ENCODE measurements at regions not wholly inside any gene's neighbourhood (a gene's known extent, or its start where the extent isn't known, plus 50 kb on each side); places are given as distances from the start of the nearest gene placed in this dataset.
"Not testable (repeated sequence)": the region's sequence is repeated elsewhere in the genome, so short reads cannot be mapped to it uniquely, and the experiment has no call there.

- Histone ChIP-seq H4K20me1 (no peaks in the 10 kb centered on the region), H3K9me3 (no peaks in the 10 kb centered on the region), H3K4me1 (peaks cover 7% of the 10 kb centered on the region), H3K27ac (no peak overlapping the region), H3K9ac (no peak overlapping the region; the same call in 1 of the 2 replicates), H3K4me3 (no peak overlapping the region), H3K27me3 (no peaks in the 10 kb centered on the region), H3K36me3 (no peaks in the 10 kb centered on the region), H3K4me2 (peak overlapping the region; percentile 27)
- no peak for TF ChIP-seq Cebpa-rat (IDR thresholded peaks at IDR 0.05)
Measured at GRCh38 chr7:130789436-130789835, 55.4 kb upstream of the KLF14 start.

GRCh38 chr7:130791746-130792145 is 57.7 kb upstream of the KLF14 start:
- Histone ChIP-seq H3K36me3 (no peaks in the 10 kb centered on the region), H3K4me3 (no peak overlapping the region), H3K27ac (no peak overlapping the region), H3K4me2 (no peak overlapping the region), H3K4me1 (peaks cover 7% of the 10 kb centered on the region), H3K9ac (no peak overlapping the region), H3K9me3 (no peaks in the 10 kb centered on the region), H3K27me3 (no peaks in the 10 kb centered on the region), H4K20me1 (no peaks in the 10 kb centered on the region)
- TF ChIP-seq Cebpa-rat (IDR thresholded peaks at IDR 0.05) = no peak

- H4K20me1 ChIP-seq = no peaks in the 10 kb centered on the region
- H3K4me3 ChIP-seq = no peak overlapping the region
- no peak overlapping the region for H3K4me2 ChIP-seq
- no peak overlapping the region for H3K27ac ChIP-seq
- H3K4me1 ChIP-seq = peaks cover 7% of the 10 kb centered on the region
- H3K9ac ChIP-seq = no peak overlapping the region
- H3K27me3 ChIP-seq = no peaks in the 10 kb centered on the region
- H3K36me3 ChIP-seq = no peaks in the 10 kb centered on the region
- H3K9me3 ChIP-seq = 0 out of 2 replicates have a peak, but pooled peaks cover 6% of the 10 kb centered on the region
- TF ChIP-seq Cebpa-rat (IDR thresholded peaks at IDR 0.05) = no peak
Measured at GRCh38 chr7:130793855-130794618, 60.0 kb upstream of the KLF14 start.

- Histone ChIP-seq H3K27ac (no peak overlapping the region), H3K4me3 (no peak overlapping the region)
Measured at GRCh38 chr7:130794619-130794922, 60.6 kb upstream of the KLF14 start.

GRCh38 chr7:130796425-130796824 is 62.4 kb upstream of the KLF14 start:
- not testable (repeated sequence) for H3K9ac ChIP-seq, H3K4me2 ChIP-seq, H3K4me3 ChIP-seq, H3K36me3 ChIP-seq, H4K20me1 ChIP-seq, H3K27me3 ChIP-seq, H3K9me3 ChIP-seq, H3K4me1 ChIP-seq, H3K27ac ChIP-seq

More at GRCh38 chr7:130794619-130794922, 60.6 kb upstream of the KLF14 start:
- TF ChIP-seq Cebpa-rat (IDR thresholded peaks at IDR 0.05) = no peak
- no peaks in the 10 kb centered on the region for H4K20me1 ChIP-seq
- H3K36me3 ChIP-seq = no peaks in the 10 kb centered on the region
- H3K4me2 ChIP-seq = no peak overlapping the region
- H3K4me1 ChIP-seq = peaks cover 2% of the 10 kb centered on the region
- H3K9ac ChIP-seq = no peak overlapping the region
- H3K27me3 ChIP-seq = no peaks in the 10 kb centered on the region
- H3K9me3 ChIP-seq = 0 out of 2 replicates have a peak, but pooled peaks cover 6% of the 10 kb centered on the region

GRCh38 chr7:130803127-130803526 is 69.1 kb upstream of the KLF14 start:
- H3K4me3 ChIP-seq = no peak overlapping the region
- H3K4me2 ChIP-seq = no peak overlapping the region
- H3K9ac ChIP-seq = no peak overlapping the region
- no peaks in the 10 kb centered on the region for H3K9me3 ChIP-seq
- no peaks in the 10 kb centered on the region for H3K4me1 ChIP-seq
- H3K36me3 ChIP-seq = no peaks in the 10 kb centered on the region
- no peak overlapping the region for H3K27ac ChIP-seq
- H3K27me3 ChIP-seq = no peaks in the 10 kb centered on the region
- TF ChIP-seq Cebpa-rat (IDR thresholded peaks at IDR 0.05) = no peak
- no peaks in the 10 kb centered on the region for H4K20me1 ChIP-seq

GRCh38 chr7:130804220-130804619 is 70.2 kb upstream of the KLF14 start:
- H3K9me3 ChIP-seq = no peaks in the 10 kb centered on the region
- H3K4me1 ChIP-seq = no peaks in the 10 kb centered on the region
- no peak overlapping the region for H3K4me3 ChIP-seq
- TF ChIP-seq Cebpa-rat (IDR thresholded peaks at IDR 0.05) = no peak
- H3K9ac ChIP-seq = no peak overlapping the region
- H3K27ac ChIP-seq = no peak overlapping the region
- no peaks in the 10 kb centered on the region for H3K27me3 ChIP-seq
- no peaks in the 10 kb centered on the region for H4K20me1 ChIP-seq
- no peak overlapping the region for H3K4me2 ChIP-seq
- no peaks in the 10 kb centered on the region for H3K36me3 ChIP-seq

- not testable (repeated sequence) for H3K9ac ChIP-seq, H3K9me3 ChIP-seq, H3K4me1 ChIP-seq, H3K4me3 ChIP-seq, H3K4me2 ChIP-seq, H3K27ac ChIP-seq, H3K27me3 ChIP-seq, H4K20me1 ChIP-seq, H3K36me3 ChIP-seq
Measured at GRCh38 chr7:130812819-130813218, 78.8 kb upstream of the KLF14 start.

- Histone ChIP-seq H3K9ac (no peak overlapping the region), H3K27me3 (no peaks in the 10 kb centered on the region), H3K4me2 (no peak overlapping the region), H3K9me3 (no peaks in the 10 kb centered on the region), H4K20me1 (no peaks in the 10 kb centered on the region), H3K27ac (no peak overlapping the region), H3K4me1 (no peaks in the 10 kb centered on the region), H3K36me3 (no peaks in the 10 kb centered on the region), H3K4me3 (no peak overlapping the region)
- no peak for TF ChIP-seq Cebpa-rat (IDR thresholded peaks at IDR 0.05)
Measured at GRCh38 chr7:130814778-130815335, 80.8 kb upstream of the KLF14 start.

- H3K4me1 ChIP-seq = no peaks in the 10 kb centered on the region
- no peaks in the 10 kb centered on the region for H3K27me3 ChIP-seq
- no peaks in the 10 kb centered on the region for H4K20me1 ChIP-seq
- no peak for TF ChIP-seq Cebpa-rat (IDR thresholded peaks at IDR 0.05)
- no peaks in the 10 kb centered on the region for H3K9me3 ChIP-seq
- no peak overlapping the region for H3K4me3 ChIP-seq
- H3K4me2 ChIP-seq = no peak overlapping the region
- H3K36me3 ChIP-seq = no peaks in the 10 kb centered on the region
- H3K27ac ChIP-seq = no peak overlapping the region
- no peak overlapping the region for H3K9ac ChIP-seq
Measured at GRCh38 chr7:130818056-130818455, 84.0 kb upstream of the KLF14 start.

GRCh38 chr7:130821864-130822263 is 87.9 kb upstream of the KLF14 start:
- Histone ChIP-seq H3K36me3 (no peaks in the 10 kb centered on the region), H3K4me1 (no peaks in the 10 kb centered on the region), H3K9me3 (peaks cover 11% of the 10 kb centered on the region), H3K27ac (no peak overlapping the region), H3K4me2 (no peak overlapping the region), H3K27me3 (no peaks in the 10 kb centered on the region), H4K20me1 (no peaks in the 10 kb centered on the region), H3K9ac (no peak overlapping the region), H3K4me3 (no peak overlapping the region)
- no peak for TF ChIP-seq Cebpa-rat (IDR thresholded peaks at IDR 0.05)
